ENCODE measurements at regions not wholly inside any gene's neighbourhood (a gene's known extent, or its start where the extent isn't known, plus 50 kb on each side); places are given as distances from the start of the nearest gene placed in this dataset.

DNA sequence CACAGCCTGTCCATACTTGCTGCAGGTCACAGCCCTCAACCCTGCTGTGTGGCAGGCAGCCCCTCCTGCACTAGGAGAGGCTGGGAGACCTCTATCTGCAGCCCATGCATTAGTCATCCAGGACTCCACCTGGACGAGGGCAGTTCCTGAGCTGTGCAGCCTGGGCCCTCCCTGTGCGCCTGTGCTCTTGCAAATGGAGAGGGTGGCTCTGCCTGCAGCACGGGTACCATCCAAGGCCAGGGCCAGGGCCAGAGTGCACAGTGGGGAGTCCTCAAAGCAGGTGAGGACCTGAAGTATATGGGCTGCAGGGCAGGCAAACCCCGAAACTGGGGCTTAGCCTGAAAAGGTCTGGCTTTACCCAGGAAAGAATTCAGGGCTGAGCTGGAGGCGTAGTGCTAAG, 89.8 kb upstream of the PHACTR3 start:
- TF ChIP-seq, protein P1, sequence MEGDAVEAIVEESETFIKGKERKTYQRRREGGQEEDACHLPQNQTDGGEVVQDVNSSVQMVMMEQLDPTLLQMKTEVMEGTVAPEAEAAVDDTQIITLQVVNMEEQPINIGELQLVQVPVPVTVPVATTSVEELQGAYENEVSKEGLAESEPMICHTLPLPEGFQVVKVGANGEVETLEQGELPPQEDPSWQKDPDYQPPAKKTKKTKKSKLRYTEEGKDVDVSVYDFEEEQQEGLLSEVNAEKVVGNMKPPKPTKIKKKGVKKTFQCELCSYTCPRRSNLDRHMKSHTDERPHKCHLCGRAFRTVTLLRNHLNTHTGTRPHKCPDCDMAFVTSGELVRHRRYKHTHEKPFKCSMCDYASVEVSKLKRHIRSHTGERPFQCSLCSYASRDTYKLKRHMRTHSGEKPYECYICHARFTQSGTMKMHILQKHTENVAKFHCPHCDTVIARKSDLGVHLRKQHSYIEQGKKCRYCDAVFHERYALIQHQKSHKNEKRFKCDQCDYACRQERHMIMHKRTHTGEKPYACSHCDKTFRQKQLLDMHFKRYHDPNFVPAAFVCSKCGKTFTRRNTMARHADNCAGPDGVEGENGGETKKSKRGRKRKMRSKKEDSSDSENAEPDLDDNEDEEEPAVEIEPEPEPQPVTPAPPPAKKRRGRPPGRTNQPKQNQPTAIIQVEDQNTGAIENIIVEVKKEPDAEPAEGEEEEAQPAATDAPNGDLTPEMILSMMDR (IDR thresholded peaks at IDR 0.05) = no peak

DNA sequence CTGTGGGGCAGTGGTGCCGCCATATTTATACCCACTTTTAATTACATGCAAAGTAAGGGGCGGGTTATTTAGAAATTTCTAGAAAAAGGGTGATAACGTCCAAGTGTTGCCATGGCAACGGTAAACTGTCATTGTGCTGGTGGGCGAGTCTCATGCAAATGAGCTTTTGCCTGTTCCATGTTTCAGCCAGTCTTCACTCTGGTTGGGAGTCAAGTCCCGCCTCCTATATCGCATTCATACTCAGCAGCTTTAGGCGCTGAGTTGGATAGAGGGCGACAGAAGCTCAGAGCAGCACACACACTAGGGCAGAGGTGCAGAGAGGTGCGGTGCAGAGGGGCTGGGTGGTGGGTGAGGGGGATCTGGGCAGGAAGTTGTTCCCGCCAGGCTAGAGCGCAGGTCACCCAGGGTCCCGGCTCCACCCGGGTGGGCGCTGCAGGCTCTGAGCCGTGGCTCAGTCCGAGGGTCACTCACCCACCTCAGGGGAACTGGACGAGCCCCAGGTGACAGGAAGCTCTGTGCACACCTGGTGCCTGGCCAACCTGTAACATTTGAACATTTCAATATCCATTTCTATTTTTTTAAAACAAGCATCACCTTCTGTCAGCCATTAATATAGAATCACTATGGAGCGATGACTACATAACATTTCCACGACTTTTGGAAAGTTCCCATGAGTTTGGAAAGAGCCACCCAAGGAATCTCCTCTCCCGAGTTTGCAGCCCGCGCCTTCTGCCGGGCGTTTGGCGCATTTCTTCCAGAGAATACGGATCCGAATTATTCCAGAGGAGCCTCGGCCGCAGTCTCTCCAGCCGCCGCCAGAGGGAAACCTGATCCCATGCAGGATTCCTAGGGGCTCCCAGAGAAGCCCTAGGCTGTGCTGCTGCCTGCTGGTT, 89.1 kb upstream of the PHACTR3 start:
- TF ChIP-seq, protein P1 (IDR thresholded peaks at IDR 0.05) = peak; percentile 90

DNA sequence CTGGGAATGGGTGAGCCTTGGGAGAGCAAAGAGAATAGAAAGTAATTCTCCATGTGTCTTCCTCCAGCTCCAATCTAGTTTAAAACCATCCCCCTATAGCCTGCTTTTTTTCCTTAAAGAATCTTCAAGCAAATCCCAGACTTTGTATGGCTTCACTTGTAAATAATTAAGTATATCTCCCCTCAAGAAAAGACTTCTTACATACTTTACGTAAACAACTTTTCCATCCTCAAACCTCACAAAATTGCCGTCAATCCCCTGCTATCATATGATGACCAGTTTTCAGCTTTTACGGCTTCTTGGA, 88.5 kb upstream of the PHACTR3 start:
- TF ChIP-seq, protein P1 (IDR thresholded peaks at IDR 0.05) = peak; percentile 35

DNA sequence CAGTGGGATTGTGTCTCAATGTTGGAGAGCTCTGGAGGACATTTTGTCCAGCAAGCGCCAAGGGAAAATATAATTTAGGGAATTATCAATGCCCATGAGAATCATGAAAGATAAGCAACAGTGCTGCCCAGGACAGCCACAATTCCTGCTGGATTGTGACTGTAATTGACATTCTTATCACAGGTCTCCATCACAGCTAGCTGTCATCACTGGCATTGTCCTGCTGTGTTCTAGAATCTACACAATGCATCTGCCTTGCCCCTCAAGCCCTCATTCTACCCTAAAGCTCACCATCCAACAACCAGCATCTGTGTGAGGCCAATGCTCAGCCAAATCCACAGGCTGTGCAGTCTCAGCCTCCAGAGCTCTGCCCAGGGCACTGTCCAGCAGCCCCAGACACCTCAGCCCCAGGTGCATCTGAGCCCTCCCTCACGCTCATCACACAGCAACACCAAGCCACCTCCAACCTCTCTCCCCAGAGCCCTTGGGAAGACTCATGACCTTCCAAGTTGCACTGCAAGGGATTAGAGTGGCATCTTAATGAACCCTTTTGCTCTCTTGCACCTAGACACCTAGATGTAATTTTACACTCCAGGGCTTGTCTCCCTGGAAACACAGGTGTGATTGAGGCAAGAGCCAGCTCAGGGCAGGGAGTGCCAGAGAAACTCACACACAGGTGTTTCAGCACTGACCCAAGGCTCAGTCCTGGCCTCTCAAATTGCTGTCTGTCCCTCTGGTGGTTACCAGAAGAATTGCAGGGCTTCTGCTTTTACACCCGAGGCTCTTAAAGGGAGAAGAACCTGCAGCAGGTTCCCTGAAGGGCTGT, 85.2 kb upstream of the PHACTR3 start:
- TF ChIP-seq, protein P1 (IDR thresholded peaks at IDR 0.05) = peak; percentile 86

DNA sequence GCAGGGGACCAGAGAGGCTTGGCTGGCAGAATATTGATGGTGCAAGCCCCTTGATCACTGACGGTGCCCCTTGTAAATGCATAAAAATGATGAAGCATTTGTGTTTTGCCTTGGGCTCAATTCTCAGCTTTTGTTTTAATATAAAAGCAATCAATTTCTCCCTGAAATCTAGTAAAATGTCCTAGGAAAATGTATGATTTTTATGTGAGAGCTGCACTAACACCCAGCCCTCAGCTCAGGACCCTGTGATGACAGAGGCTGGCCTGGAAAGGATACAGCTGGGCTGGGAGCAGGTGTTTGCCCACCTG, 84.7 kb upstream of the PHACTR3 start:
- TF ChIP-seq, protein P1 (IDR thresholded peaks at IDR 0.05) = no peak

DNA sequence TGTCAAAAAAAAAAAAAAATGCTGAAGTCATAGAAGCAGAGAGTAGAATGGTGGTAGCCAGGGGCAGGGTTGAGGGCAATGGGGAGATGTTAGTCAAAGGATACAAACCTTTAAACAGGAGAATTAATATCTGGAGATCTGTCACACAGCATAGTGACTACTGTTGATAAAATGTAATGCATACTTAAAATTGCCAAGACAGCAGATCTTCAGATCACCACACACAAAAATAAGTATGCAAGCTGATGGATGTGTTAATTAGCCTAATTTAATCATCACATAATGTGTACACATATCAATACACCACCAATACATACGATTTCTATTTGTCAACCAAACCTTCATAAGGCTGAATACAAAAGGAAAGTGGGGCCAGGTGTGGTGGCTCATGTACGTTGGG, 83.5 kb upstream of the PHACTR3 start:
- TF ChIP-seq, protein P1 (IDR thresholded peaks at IDR 0.05) = no peak

DNA sequence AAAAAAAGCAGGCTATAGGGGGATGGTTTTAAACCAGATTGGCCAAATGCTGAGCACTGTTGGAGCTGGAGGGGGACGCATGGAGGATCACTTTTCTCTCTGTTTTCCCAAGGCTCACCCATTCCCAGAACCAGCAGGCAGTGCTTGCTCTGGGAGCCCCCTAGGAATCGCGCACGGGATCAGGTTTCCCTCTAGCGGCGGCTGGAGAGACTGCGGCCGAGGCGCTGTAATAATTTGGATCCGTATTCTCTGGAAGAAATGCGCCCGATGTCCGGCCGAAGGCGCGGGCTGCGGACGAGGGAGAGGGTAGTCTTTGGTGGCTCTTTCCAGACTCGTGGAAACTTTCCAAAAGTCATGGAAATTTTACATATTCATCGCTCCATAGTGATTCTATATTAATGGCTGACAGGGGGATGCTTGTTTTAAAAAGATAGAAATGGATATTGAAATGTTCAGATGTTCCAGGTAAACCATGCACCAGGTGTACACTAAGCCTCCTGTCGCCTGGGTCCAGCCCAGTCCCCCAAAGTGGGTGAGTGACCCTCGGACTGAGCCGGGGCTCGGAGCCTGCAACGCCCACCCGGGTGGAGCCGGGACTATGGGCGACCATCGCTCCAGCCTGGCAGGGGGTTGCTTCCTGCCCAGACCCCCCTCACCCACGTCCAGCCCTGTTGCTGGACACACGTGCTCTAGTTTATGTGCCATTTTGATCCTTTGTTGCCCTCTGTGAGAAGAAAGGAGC, 78.7 kb upstream of the PHACTR3 start:
- TF ChIP-seq, protein P1 (IDR thresholded peaks at IDR 0.05) = peak; percentile 96

Measured in LNCAP (cell line).